GM23248 (cell line): ENCODE measurements at regions not wholly inside any gene's neighbourhood (a gene's known extent, or its start where the extent isn't known, plus 50 kb on each side); places are given as distances from the start of the nearest gene placed in this dataset.

Experiments
- EZH2 ChIP-seq: fragments of 200-600 bp; sonication (generic); IDR thresholded peaks from 2 replicates; pipeline ENCODE4 v1.6.1; 2018; ENCODE audit warnings: antibody characterized with exemption, mild to moderate bottlenecking; ENCODE audit not compliant: insufficient read depth, poor library complexity, severe bottlenecking
- EZH2phosphoT487 ChIP-seq: fragments of 200-600 bp; sonication (generic); IDR thresholded peaks from 2 replicates; pipeline ENCODE4 v1.6.1; 2018; ENCODE audit warnings: antibody characterized with exemption, moderate library complexity, mild to moderate bottlenecking, low read depth; ENCODE audit not compliant: insufficient read depth

- TF ChIP-seq EZH2phosphoT487 = no peak
- TF ChIP-seq EZH2 = no peak
Observed at GRCh38 chr3:55172913-55173312, 245.1 kb upstream of the LRTM1 start.
